Hematopoietic multipotent progenitor cell treated with erythropoietin and hydrocortisone succinate and interleukin-3 and kit ligand, for 17 days (in vitro differentiated cells): ENCODE measurements at regions not wholly inside any gene's neighbourhood (a gene's known extent, or its start where the extent isn't known, plus 50 kb on each side); places are given as distances from the start of the nearest gene placed in this dataset.

Experiments
- DNase-seq: peaks from one replicate; pipeline ENCODE4 v3.0.0-alpha.2; 2015; ENCODE audit warnings: low spot score

- DNase-seq: no peak
Observed at GRCh38 chr10:44619975-44620374, 235.1 kb upstream of the CXCL12 start.

- no peak for DNase-seq
Observed at GRCh38 chr10:44627591-44628354, 242.9 kb upstream of the CXCL12 start.

DNA sequence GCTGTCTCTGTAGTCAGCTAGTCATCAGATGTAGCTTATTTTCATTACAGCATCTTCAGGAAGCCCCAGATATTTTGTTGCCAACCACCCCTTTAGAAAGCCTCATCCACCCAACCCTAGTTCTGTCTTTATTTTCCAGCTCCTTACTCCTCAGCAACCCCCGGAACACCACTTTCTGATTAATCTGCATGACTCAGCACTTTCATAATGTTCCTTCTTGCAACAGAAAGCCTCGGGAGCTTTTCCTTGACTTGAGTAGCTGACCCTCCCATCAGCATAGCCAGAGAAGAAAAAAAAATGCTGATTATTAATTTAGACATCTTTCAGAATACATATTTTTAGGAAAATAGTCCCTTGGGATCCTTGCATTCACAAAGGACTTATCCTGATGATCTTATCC, 244.0 kb upstream of the CXCL12 start:
- DNase-seq: no peak

DNA sequence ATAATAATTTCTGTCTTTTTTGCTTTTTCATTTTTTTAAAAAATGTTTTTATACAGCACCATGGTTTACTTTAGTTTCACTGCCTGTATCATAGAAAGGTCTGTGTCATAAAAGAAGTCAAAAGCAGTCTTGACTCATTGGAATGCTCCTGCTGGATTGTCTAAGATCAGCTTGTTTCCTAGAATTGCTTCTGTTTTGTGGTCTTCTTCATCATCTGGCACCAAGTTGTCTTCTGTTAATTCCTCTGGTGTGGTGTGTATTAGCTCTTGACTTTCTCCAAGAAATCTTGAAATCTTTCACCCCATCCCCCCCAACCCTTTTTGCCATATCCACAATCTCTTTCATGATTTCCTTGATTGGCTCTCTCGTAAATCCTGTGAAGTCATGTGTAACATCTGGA, 250.3 kb upstream of the CXCL12 start:
- DNase-seq: no peak

- DNase-seq: no peak
Observed at GRCh38 chr10:44636625-44637024, 251.7 kb upstream of the CXCL12 start.

- DNase-seq: no peak
Observed at GRCh38 chr10:44640429-44640828, 255.5 kb upstream of the CXCL12 start.

- no peak for DNase-seq
Observed at GRCh38 chr10:44647473-44647872, 262.6 kb upstream of the CXCL12 start.

- no peak for DNase-seq
Observed at GRCh38 chr10:44647877-44648542, 263.1 kb upstream of the CXCL12 start.

- DNase-seq: no peak
Observed at GRCh38 chr10:44650691-44651661, 260.2 kb upstream of the TMEM72 start.

- no peak for DNase-seq
Observed at GRCh38 chr10:44651834-44652233, 259.3 kb upstream of the TMEM72 start.

- DNase-seq: no peak
Observed at GRCh38 chr10:44659320-44659719, 251.8 kb upstream of the TMEM72 start.

- no peak for DNase-seq
Observed at GRCh38 chr10:44660271-44660670, 250.9 kb upstream of the TMEM72 start.

GRCh38 chr10:44662051-44662450, 249.1 kb upstream of the TMEM72 start:
- no peak for DNase-seq

- DNase-seq: no peak
Observed at GRCh38 chr10:44668336-44668735, 242.8 kb upstream of the TMEM72 start.

GRCh38 chr10:44671319-44671718, 239.8 kb upstream of the TMEM72 start:
- no peak for DNase-seq

DNA sequence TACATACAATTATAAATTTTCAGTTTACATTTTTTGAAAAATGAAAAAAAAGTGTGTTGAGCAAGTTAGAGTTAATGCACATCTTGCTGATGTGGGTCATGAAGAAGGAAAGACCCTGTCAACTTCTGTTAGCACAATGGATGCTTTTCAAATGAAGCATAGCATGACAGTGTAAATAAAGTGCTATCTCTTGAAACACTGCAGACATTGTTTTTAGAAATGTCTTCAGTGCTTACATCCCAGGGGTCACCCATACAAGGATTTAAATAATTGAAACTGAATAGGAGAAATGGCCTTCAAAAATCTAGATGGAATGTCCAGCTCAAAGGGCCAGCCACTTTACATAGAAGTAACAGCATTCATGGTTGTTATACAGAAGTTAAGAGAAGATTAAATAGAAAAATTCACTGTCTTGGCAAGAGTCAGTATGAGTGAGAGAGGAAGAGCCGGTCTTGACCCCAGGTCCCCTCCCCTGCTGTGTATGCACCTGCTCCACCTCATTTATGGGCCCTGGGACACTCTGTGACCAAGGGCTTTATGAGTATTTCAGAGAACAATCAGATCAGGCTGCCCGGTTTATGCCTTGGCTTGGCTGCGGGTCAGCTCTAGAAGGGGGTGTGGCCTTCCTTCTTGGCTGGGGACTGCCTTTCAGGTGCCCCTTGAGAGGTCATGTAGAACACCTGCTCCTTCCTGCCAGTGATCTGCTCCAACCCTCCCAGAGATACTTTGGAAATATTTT, 237.7 kb upstream of the TMEM72 start:
- no peak for DNase-seq

- no peak for DNase-seq
Observed at GRCh38 chr10:44674536-44675386, 236.4 kb upstream of the TMEM72 start.

GRCh38 chr10:44675387-44675874, 235.7 kb upstream of the TMEM72 start:
- no peak for DNase-seq

DNA sequence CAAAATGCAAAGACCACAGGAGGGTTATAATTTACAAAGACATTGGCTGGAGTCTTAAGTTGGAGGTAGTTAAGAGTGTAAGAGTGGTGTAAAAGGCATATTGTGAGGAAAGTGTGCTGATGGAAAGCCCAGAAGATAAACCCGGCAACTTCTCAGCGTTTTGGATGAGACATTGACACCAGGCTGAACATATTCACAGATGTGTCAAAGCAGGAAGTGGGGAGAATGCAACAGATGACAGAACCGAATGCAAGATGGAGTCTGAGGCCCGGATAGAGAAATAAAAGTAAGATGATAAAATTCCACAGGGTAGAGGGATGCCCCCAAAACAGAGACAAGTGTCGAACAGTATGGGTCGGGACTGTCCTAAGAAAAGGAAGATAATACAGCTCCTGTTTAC, 230.4 kb upstream of the TMEM72 start:
- DNase-seq: no peak

GRCh38 chr10:44682507-44682906, 228.6 kb upstream of the TMEM72 start:
- no peak for DNase-seq

DNA sequence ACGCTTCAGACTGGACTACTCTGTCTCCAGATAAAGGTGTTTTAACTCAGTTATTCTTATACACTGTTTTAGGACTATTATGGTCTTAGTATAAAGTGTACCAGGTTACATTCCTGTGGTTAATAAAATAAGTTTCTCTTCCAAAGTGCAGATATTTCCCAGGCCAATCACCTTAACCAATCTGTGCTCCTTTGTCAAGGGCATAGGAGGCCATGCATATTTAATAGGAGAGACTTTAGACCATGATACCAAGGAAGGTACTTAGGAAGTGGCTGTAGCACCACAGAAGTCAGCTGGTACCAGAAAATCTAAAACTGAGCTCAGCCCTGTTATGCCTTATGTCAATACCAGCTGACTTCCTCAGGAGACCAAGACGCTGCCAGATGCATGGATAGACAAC, 226.5 kb upstream of the TMEM72 start:
- DNase-seq: no peak
